Left lung (tissue), 4 donors: ENCODE measurements at regions not wholly inside any gene's neighbourhood (a gene's known extent, or its start where the extent isn't known, plus 50 kb on each side); places are given as distances from the start of the nearest gene placed in this dataset.
"Not testable (repeated sequence)": the region's sequence is repeated elsewhere in the genome, so short reads cannot be mapped to it uniquely, and the experiment has no call there.

Source experiments
- ATAC-seq: fragments of 200-7000 bp; cut with Tn5 transposase; one replicate; pipeline ENCODE4 v1.9.1; 2020; ENCODE audit warnings: moderate library complexity
- DNase-seq, 4 donors: peaks; one replicate each; pipeline ENCODE4 v3.0.0-alpha.2; 2013 to 2020
- H3K27ac ChIP-seq, 2 donors: fragments of 200-600 bp; sonication (generic) in 1 of 2; one replicate each; pipeline versions ENCODE4 v1.5.0 to v1.8.0; 2020 to 2021
- H3K27me3 ChIP-seq, 2 donors: fragments of 200-600 bp; sonication (generic) in 1 of 2; one replicate each; pipeline versions ENCODE4 v1.5.0 to v1.8.0; 2020 to 2021
- H3K36me3 ChIP-seq, 2 donors: fragments of 200-600 bp; sonication (generic) in 1 of 2; one replicate each; pipeline versions ENCODE4 v1.5.0 to v1.8.0; 2020 to 2021
- H3K4me1 ChIP-seq, 2 donors: fragments of 200-600 bp; one replicate each; pipeline ENCODE4 v1.8.0; 2021
- H3K4me3 ChIP-seq, 2 donors: fragments of 200-600 bp; sonication (generic) in 1 of 2; one replicate each; pipeline versions ENCODE4 v1.5.0 to v1.8.0; 2020 to 2021; ENCODE audit warnings: mild to moderate bottlenecking in 1 of 2
- H3K9me3 ChIP-seq, 2 donors: fragments of 200-600 bp; sonication (generic) in 1 of 2; one replicate each; pipeline versions ENCODE4 v1.5.0 to v1.8.0; 2020 to 2021
- intact Hi-C, 2 donors: fragments of 100-400 bp; cut with DNase I; formaldehyde crosslinking; loops; one replicate each; pipeline versions ENCODE4 v1.11.2 to v1.14.2; 2022
- TF ChIP-seq, protein P1 (sequence below), 2 donors: fragments of 200-600 bp; sonication (generic) in 1 of 2; IDR thresholded peaks; one replicate each; pipeline versions ENCODE4 v1.5.0 to v1.8.0; 2021; ENCODE audit warnings: antibody characterized with exemption in 2 of 2
- donor health status: DM: no; HTN: yes; CAD: no.
- donor health status: DM: no; HTN: no; CAD: no.

- Histone ChIP-seq H3K27me3 (no peaks in the 10 kb centered on the region), H3K4me1 (no peaks in the 10 kb centered on the region), H3K4me3 (no peak overlapping the region), H3K9me3 (peaks cover 0 to 11% of the 10 kb centered on the region in 2 donors), H3K27ac (no peak overlapping the region), H3K36me3 (no peaks in the 10 kb centered on the region)
- intact Hi-C loops: no loop called here
- TF ChIP-seq, protein P1, sequence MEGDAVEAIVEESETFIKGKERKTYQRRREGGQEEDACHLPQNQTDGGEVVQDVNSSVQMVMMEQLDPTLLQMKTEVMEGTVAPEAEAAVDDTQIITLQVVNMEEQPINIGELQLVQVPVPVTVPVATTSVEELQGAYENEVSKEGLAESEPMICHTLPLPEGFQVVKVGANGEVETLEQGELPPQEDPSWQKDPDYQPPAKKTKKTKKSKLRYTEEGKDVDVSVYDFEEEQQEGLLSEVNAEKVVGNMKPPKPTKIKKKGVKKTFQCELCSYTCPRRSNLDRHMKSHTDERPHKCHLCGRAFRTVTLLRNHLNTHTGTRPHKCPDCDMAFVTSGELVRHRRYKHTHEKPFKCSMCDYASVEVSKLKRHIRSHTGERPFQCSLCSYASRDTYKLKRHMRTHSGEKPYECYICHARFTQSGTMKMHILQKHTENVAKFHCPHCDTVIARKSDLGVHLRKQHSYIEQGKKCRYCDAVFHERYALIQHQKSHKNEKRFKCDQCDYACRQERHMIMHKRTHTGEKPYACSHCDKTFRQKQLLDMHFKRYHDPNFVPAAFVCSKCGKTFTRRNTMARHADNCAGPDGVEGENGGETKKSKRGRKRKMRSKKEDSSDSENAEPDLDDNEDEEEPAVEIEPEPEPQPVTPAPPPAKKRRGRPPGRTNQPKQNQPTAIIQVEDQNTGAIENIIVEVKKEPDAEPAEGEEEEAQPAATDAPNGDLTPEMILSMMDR (IDR thresholded peaks at IDR 0.05): no peak
- ATAC-seq: no peak
- DNase-seq: no peak
Observed at GRCh38 chr2:35125871-35126270, 1229.7 kb upstream of the CRIM1 start.

GRCh38 chr2:35125278-35125677, 1230.3 kb upstream of the CRIM1 start:
- TF ChIP-seq, protein P1 (IDR thresholded peaks at IDR 0.05): no peak
- intact Hi-C loops: no loop called here

DNA sequence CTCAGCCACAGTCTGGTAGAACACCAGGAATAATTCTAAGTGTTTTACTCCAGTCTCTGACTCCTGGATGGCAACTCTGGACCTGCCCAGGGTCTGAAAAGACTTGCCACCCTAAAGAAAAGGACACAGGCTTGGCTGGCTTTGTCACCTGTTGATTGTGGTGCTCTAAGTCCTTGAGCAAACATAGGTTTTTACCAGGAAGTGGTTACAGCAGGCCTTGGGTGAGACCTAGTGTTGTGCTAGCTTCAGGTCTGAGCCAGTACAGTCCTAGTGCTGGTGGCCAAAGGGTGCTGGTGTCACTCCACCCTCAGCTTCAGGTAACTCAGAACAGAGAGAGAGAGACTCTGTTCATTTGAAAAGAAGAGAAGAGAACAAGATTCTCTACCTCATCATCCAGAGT, 1239.4 kb upstream of the CRIM1 start:
- Histone ChIP-seq H3K4me3 (no peak overlapping the region), H3K9me3 (peaks cover 0 to 5% of the 10 kb centered on the region in 2 donors), H3K27me3 (no peaks in the 10 kb centered on the region), H3K4me1 (no peaks in the 10 kb centered on the region), H3K27ac (no peak overlapping the region), H3K36me3 (no peaks in the 10 kb centered on the region)
- intact Hi-C loops: no loop called here
- ATAC-seq (no peak), DNase-seq (no peak)
- TF ChIP-seq, protein P1 (IDR thresholded peaks at IDR 0.05): no peak

More at GRCh38 chr2:35125278-35125677, 1230.3 kb upstream of the CRIM1 start:
- Histone ChIP-seq H3K4me3 (no peak overlapping the region), H3K36me3 (no peaks in the 10 kb centered on the region), H3K9me3 (peaks cover 0 to 11% of the 10 kb centered on the region in 2 donors), H3K27me3 (no peaks in the 10 kb centered on the region), H3K27ac (no peak overlapping the region), H3K4me1 (no peaks in the 10 kb centered on the region)
- no peak for ATAC-seq
- DNase-seq: no peak

GRCh38 chr2:35114765-35115164, 1240.8 kb upstream of the CRIM1 start:
- intact Hi-C loops: no loop called here
- Histone ChIP-seq H3K9me3 (peaks cover 0 to 5% of the 10 kb centered on the region in 2 donors), H3K27ac (no peak overlapping the region), H3K27me3 (no peaks in the 10 kb centered on the region), H3K4me1 (no peaks in the 10 kb centered on the region), H3K36me3 (no peaks in the 10 kb centered on the region), H3K4me3 (no peak overlapping the region)
- no peak for DNase-seq
- ATAC-seq: no peak
- TF ChIP-seq, protein P1 (IDR thresholded peaks at IDR 0.05): no peak

GRCh38 chr2:35112367-35112766, 1243.2 kb upstream of the CRIM1 start:
- DNase-seq, H3K9me3 ChIP-seq, H3K36me3 ChIP-seq, H3K27me3 ChIP-seq, H3K27ac ChIP-seq, ATAC-seq, intact Hi-C loops, H3K4me1 ChIP-seq, H3K4me3 ChIP-seq: not testable (repeated sequence)

DNA sequence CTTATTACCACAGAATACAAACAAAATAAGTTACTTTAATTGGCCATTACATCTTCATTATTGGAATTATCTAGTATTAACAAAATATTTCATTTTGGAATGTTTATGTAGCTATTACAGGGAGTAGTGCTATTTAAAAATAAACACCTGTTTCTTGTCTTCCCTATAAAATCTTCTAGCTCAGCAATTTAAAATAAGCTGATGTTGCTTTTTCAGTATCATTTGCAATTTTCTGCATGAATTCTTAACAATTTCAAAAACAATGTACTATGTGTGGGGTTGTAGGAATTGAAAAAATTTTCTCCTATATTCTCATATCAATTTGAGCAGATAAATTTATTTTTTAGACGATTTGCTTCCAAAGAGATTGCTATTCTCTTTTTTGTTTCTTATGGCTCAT, 1251.3 kb upstream of the CRIM1 start:
- H3K36me3 ChIP-seq: no peaks in the 10 kb centered on the region
- peaks cover 0 to 2% of the 10 kb centered on the region in 2 donors for H3K9me3 ChIP-seq
- no peak overlapping the region for H3K4me3 ChIP-seq
- intact Hi-C loops: no loop called here
- ATAC-seq (no peak), DNase-seq (no peak)
- no peaks in the 10 kb centered on the region for H3K4me1 ChIP-seq
- H3K27ac ChIP-seq: no peak overlapping the region
- TF ChIP-seq, protein P1 (IDR thresholded peaks at IDR 0.05): no peak
- no peaks in the 10 kb centered on the region for H3K27me3 ChIP-seq
